ENCODE measurements at regions not wholly inside any gene's neighbourhood (a gene's known extent, or its start where the extent isn't known, plus 50 kb on each side); places are given as distances from the start of the nearest gene placed in this dataset.

GRCh38 chr1:96361961-96362360, 359.6 kb upstream of the PTBP2 start:
- ChIA-PET POLR2A (ENCODE audit: unreplicated experiment) (no interaction called here), CTCF (no interaction called here)
- Histone ChIP-seq H3K27me3 (ENCODE audit: low read length) (no peaks in the 10 kb centered on the region), H3K9me3 (ENCODE audit: low read length) (no peaks in the 10 kb centered on the region), H3K27ac (ENCODE audit: low read length) (peak overlapping the region; percentile 23), H3K79me2 (ENCODE audit: low read length) (no peaks in the 10 kb centered on the region), H3K9ac (ENCODE audit: low read length) (no peak overlapping the region), H3K4me1 (ENCODE audit: insufficient read depth, low read length) (peaks cover 64% of the 10 kb centered on the region), H2AFZ (ENCODE audit: low read length) (no peak overlapping the region), H3F3A (ENCODE audit: low read length, unreplicated experiment) (peaks cover 5% of the 10 kb centered on the region), H3K4me3 (ENCODE audit: low read length) (no peak overlapping the region), H3K36me3 (ENCODE audit: low read depth, low read length) (no peaks in the 10 kb centered on the region), H3K9me2 (replicated peaks; ENCODE audit: low read length) (no peaks in the 10 kb centered on the region), H4K20me1 (ENCODE audit: low read length) (no peaks in the 10 kb centered on the region), H3K4me2 (ENCODE audit: low read length) (peak overlapping the region; percentile 44)
- DNase-seq (no peak), ATAC-seq (no peak)
- intact Hi-C loops (cut with micrococcal nuclease): loop anchor here (1.0 kb wide), 1 partner anchor 54 kb away; no protein-coding TSS in a partner anchor
- no peak for TF ChIP-seq EZH2phosphoT487 (IDR thresholded peaks at IDR 0.05; ENCODE audit: borderline replicate concordance, low read length)
- no peak for TF ChIP-seq EZH2 (IDR thresholded peaks at IDR 0.05; ENCODE audit: low read length, unreplicated experiment)
- TF ChIP-seq CTCF (conservative IDR thresholded peaks at IDR 0.05; ENCODE audit: low read depth, low read length): no peak
- no TSS peak for BruUV-seq (replicated peaks)

GRCh38 chr1:96362623-96363022, 359.0 kb upstream of the PTBP2 start:
- ChIA-PET POLR2A (ENCODE audit: unreplicated experiment) (interaction anchor here (0.5 kb wide), 1 partner anchor 95 kb away, joined by 3 read pairs; no protein-coding TSS in a partner anchor), CTCF (interaction anchor here (0.7 kb wide), 1 partner anchor 16 kb away, joined by 5 read pairs; no protein-coding TSS in a partner anchor)
- Histone ChIP-seq H3K4me3 (ENCODE audit: low read length) (no peak overlapping the region), H3K9me3 (ENCODE audit: low read length) (no peaks in the 10 kb centered on the region), H3K79me2 (ENCODE audit: low read length) (no peaks in the 10 kb centered on the region), H3K4me2 (ENCODE audit: low read length) (peak overlapping the region; percentile 44), H3K4me1 (ENCODE audit: insufficient read depth, low read length) (peaks cover 60% of the 10 kb centered on the region), H3K9ac (ENCODE audit: low read length) (no peak overlapping the region), H3F3A (ENCODE audit: low read length, unreplicated experiment) (peaks cover 5% of the 10 kb centered on the region), H3K27me3 (ENCODE audit: low read length) (no peaks in the 10 kb centered on the region), H3K27ac (ENCODE audit: low read length) (peak overlapping the region; percentile 63), H3K9me2 (replicated peaks; ENCODE audit: low read length) (no peaks in the 10 kb centered on the region), H2AFZ (ENCODE audit: low read length) (no peak overlapping the region), H3K36me3 (ENCODE audit: low read depth, low read length) (no peaks in the 10 kb centered on the region), H4K20me1 (ENCODE audit: low read length) (no peaks in the 10 kb centered on the region)
- no TSS peak for BruUV-seq (replicated peaks)
- intact Hi-C loops (cut with micrococcal nuclease): loop anchor here (1.0 kb wide), 1 partner anchor 54 kb away; no protein-coding TSS in a partner anchor
- no peak for TF ChIP-seq CTCF (conservative IDR thresholded peaks at IDR 0.05; ENCODE audit: low read depth, low read length)
- no peak for TF ChIP-seq EZH2 (IDR thresholded peaks at IDR 0.05; ENCODE audit: low read length, unreplicated experiment)
- DNase-seq (peak; percentile 96), ATAC-seq (peak; percentile 90)

- POLR2A ChIA-PET (ENCODE audit: unreplicated experiment): no interaction called here
- Histone ChIP-seq H3K4me1 (ENCODE audit: insufficient read depth, low read length) (peaks cover 59% of the 10 kb centered on the region), H3K9me2 (replicated peaks; ENCODE audit: low read length) (no peaks in the 10 kb centered on the region), H3K79me2 (ENCODE audit: low read length) (no peaks in the 10 kb centered on the region), H3K9me3 (ENCODE audit: low read length) (no peaks in the 10 kb centered on the region), H3K27me3 (ENCODE audit: low read length) (no peaks in the 10 kb centered on the region), H3K9ac (ENCODE audit: low read length) (no peak overlapping the region), H3K36me3 (ENCODE audit: low read depth, low read length) (no peaks in the 10 kb centered on the region), H3K4me3 (ENCODE audit: low read length) (no peak overlapping the region), H2AFZ (ENCODE audit: low read length) (no peak overlapping the region), H3K27ac (ENCODE audit: low read length) (no peak overlapping the region), H3K4me2 (ENCODE audit: low read length) (peak overlapping the region; percentile 18; the same call in 1 of the 2 replicates), H3F3A (ENCODE audit: low read length, unreplicated experiment) (peaks cover 5% of the 10 kb centered on the region), H4K20me1 (ENCODE audit: low read length) (no peaks in the 10 kb centered on the region)
- intact Hi-C loops (cut with micrococcal nuclease): no loop called here
- BruUV-seq (replicated peaks): no TSS peak
- DNase-seq (no peak), ATAC-seq (no peak)
- TF ChIP-seq CTCF (conservative IDR thresholded peaks at IDR 0.05; ENCODE audit: low read depth, low read length): no peak
- TF ChIP-seq EZH2phosphoT487 (IDR thresholded peaks at IDR 0.05; ENCODE audit: borderline replicate concordance, low read length): no peak
- no peak for TF ChIP-seq EZH2 (IDR thresholded peaks at IDR 0.05; ENCODE audit: low read length, unreplicated experiment)
- CTCF ChIA-PET: no interaction called here
These were observed 357.8 kb upstream of the PTBP2 start for GRCh38 chr1:96363826-96364225.
